GM23338 (cell line): ENCODE measurements at regions not wholly inside any gene's neighbourhood (a gene's known extent, or its start where the extent isn't known, plus 50 kb on each side); places are given as distances from the start of the nearest gene placed in this dataset.

Experiments used
- EZH2 ChIP-seq: fragments of 200-600 bp; sonication (generic); IDR thresholded peaks from one replicate; pipeline ENCODE4 v1.8.0; 2017; ENCODE audit warnings: antibody characterized with exemption, mild to moderate bottlenecking, low read depth; ENCODE audit not compliant: unreplicated experiment
- NANOG ChIP-seq: IDR thresholded peaks from 2 replicates; pipeline ENCODE4 v1.6.1; 2016; ENCODE audit warnings: antibody characterized with exemption, borderline replicate concordance
- POLR2AphosphoS5 ChIP-seq: IDR thresholded peaks from 2 replicates; pipeline ENCODE4 v1.6.1; 2016; ENCODE audit warnings: antibody characterized with exemption, low read depth
- REST ChIP-seq: IDR thresholded peaks from one replicate; pipeline ENCODE4 v1.6.1; 2018; ENCODE audit warnings: antibody characterized with exemption; ENCODE audit not compliant: unreplicated experiment
- TF ChIP-seq, protein P1 (sequence below), 2 experiments: fragments of 200-600 bp in 1 of 2; sonication (generic) in 1 of 2; conservative IDR thresholded peaks; 2 replicates each; pipeline versions ENCODE4 v1.5.1 to v1.6.1; 2016 to 2017; ENCODE audit warnings: antibody characterized with exemption in 2 of 2, low read depth in 2 of 2, mild to moderate bottlenecking in 2 of 2, moderate library complexity in 1 of 2

- TF ChIP-seq, protein P1, sequence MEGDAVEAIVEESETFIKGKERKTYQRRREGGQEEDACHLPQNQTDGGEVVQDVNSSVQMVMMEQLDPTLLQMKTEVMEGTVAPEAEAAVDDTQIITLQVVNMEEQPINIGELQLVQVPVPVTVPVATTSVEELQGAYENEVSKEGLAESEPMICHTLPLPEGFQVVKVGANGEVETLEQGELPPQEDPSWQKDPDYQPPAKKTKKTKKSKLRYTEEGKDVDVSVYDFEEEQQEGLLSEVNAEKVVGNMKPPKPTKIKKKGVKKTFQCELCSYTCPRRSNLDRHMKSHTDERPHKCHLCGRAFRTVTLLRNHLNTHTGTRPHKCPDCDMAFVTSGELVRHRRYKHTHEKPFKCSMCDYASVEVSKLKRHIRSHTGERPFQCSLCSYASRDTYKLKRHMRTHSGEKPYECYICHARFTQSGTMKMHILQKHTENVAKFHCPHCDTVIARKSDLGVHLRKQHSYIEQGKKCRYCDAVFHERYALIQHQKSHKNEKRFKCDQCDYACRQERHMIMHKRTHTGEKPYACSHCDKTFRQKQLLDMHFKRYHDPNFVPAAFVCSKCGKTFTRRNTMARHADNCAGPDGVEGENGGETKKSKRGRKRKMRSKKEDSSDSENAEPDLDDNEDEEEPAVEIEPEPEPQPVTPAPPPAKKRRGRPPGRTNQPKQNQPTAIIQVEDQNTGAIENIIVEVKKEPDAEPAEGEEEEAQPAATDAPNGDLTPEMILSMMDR (conservative IDR thresholded peaks at IDR 0.05; ENCODE audit: low read depth in 2 of 2), result no peak
- TF ChIP-seq EZH2 (no peak), POLR2AphosphoS5 (no peak), REST (no peak), NANOG (no peak)
These were observed 104.5 kb upstream of the SATB1 start for GRCh38 chr3:18529631-18530030.
